ENCODE measurements at regions not wholly inside any gene's neighbourhood (a gene's known extent, or its start where the extent isn't known, plus 50 kb on each side); places are given as distances from the start of the nearest gene placed in this dataset.

- TF ChIP-seq CTCF (conservative IDR thresholded peaks at IDR 0.05), result no peak
- H3K27ac ChIP-seq, result no peak overlapping the region
Observed at GRCh38 chr21:35628316-35628715, 432.0 kb downstream of the SETD4 start.

GRCh38 chr21:35627462-35627861, 432.9 kb downstream of the SETD4 start:
- TF ChIP-seq CTCF (conservative IDR thresholded peaks at IDR 0.05), result no peak
- no peak overlapping the region for H3K27ac ChIP-seq

DNA sequence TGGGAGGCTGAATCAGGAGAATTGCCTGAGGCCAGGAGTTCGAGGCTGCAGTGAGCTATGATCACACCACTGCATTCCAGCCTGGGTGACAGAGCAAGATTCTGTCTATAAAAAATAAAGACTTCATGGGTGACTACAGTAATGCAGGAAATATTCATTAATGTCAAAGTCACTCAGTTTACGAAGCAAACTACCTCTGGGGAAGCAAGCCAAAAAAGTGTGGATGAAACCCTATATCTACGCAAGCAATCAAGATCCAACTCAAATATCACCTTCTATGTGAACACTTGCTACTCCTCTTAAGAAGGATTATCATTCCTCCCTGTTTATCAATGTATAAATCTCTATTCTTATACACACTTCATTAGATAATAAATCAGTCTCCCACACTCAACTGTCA, 434.8 kb downstream of the SETD4 start:
- no peak for TF ChIP-seq CTCF (conservative IDR thresholded peaks at IDR 0.05)
- H3K27ac ChIP-seq, result no peak overlapping the region

DNA sequence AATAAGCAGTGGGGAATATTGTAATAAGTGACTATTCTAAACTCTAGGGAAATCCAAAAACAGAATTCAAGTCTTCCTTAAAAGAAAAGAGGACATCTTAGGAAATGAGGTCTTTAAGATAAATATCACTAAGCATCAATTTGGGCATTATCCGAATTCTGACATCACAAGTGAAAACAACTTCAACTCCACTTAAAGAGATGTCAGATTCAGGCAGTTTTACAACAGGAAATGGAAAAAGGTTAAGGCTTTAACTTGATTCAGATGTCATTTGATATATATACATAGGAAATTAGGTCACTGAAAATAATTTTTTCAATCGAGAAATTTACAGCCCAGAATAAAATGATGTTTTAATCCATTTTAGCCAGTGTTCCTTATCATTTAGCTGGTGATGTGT, 435.4 kb downstream of the SETD4 start:
- no peak overlapping the region for H3K27ac ChIP-seq
- TF ChIP-seq CTCF (conservative IDR thresholded peaks at IDR 0.05), result no peak

DNA sequence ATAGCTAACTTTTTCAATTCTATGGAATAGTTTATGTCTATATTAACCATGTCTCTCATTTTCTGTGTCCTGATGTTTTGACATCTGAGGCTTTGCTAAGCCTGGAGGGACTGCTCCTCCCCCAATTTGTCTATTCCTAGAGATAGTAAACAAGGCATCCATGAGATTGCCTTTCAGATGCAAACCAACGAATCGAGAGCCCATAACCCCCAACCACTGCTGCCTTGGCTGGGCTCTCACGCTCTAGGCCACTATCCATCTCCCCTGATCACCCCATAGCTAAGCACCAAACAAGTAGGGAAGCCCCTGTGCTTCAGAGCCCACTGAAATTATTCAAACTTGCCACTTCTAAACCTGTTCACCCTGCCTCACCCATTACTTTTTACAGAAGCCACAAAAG, 437.7 kb downstream of the SETD4 start:
- no peak for TF ChIP-seq CTCF (conservative IDR thresholded peaks at IDR 0.05)

GRCh38 chr21:35619184-35619583, 441.1 kb downstream of the SETD4 start:
- no peak for TF ChIP-seq CTCF (conservative IDR thresholded peaks at IDR 0.05)
- H3K27ac ChIP-seq, result no peak overlapping the region

More for the DNA sequence above, 437.7 kb downstream of the SETD4 start:
- H3K27ac ChIP-seq, result no peak overlapping the region

- no peak overlapping the region for H3K27ac ChIP-seq
- TF ChIP-seq CTCF (conservative IDR thresholded peaks at IDR 0.05), result no peak
Observed at GRCh38 chr21:35617491-35617890, 442.8 kb downstream of the SETD4 start.

GRCh38 chr21:35616090-35616489, 444.2 kb downstream of the SETD4 start:
- peak; percentile 93 for TF ChIP-seq CTCF (conservative IDR thresholded peaks at IDR 0.05)
- no peak overlapping the region for H3K27ac ChIP-seq

All from VCaP (cell line).